SK-N-SH (cell line): ENCODE measurements at regions not wholly inside any gene's neighbourhood (a gene's known extent, or its start where the extent isn't known, plus 50 kb on each side); places are given as distances from the start of the nearest gene placed in this dataset.

Experiments
- CTCF ChIP-seq: fragments of 200-600 bp; sonication (generic); IDR thresholded peaks from 2 replicates; pipeline ENCODE4 v1.6.1; 2017; ENCODE audit warnings: antibody characterized with exemption, mild to moderate bottlenecking, moderate library complexity
- EP300 ChIP-seq, 2 experiments: IDR thresholded peaks; 2 replicates each; pipeline versions ENCODE4 v1.4.0 to v1.6.1; 2012; ENCODE audit warnings: borderline replicate concordance in 1 of 2, low read depth in 1 of 2, low read length in 1 of 2
- EZH2phosphoT487 ChIP-seq: fragments of 200-600 bp; sonication (generic); IDR thresholded peaks from 2 replicates; pipeline ENCODE4 v1.6.1; 2017; ENCODE audit warnings: low read depth, mixed run types, mild to moderate bottlenecking, antibody characterized with exemption, moderate library complexity, borderline replicate concordance
- MXI1 ChIP-seq: IDR thresholded peaks from 2 replicates; pipeline ENCODE4 v1.6.1; 2012; ENCODE audit warnings: mild to moderate bottlenecking, low read depth, low read length, improper control_type of control experiment
- NFIC ChIP-seq: IDR thresholded peaks from 2 replicates; pipeline ENCODE4 v1.4.0; 2012; ENCODE audit warnings: borderline replicate concordance
- REST ChIP-seq: IDR thresholded peaks from 2 replicates; pipeline ENCODE4 v1.6.1; 2012; ENCODE audit warnings: mild to moderate bottlenecking, low read depth, low read length, moderate library complexity
- SMC3 ChIP-seq: IDR thresholded peaks from 2 replicates; pipeline ENCODE4 v1.6.1; 2012; ENCODE audit warnings: low read depth, low read length, improper control_type of control experiment
- TEAD4 ChIP-seq: IDR thresholded peaks from 2 replicates; pipeline ENCODE4 v1.4.0; 2012; ENCODE audit warnings: mild to moderate bottlenecking, borderline replicate concordance; ENCODE audit not compliant: insufficient read depth
- USF2 ChIP-seq: fragments of 150-350 bp; IDR thresholded peaks from 2 replicates; pipeline ENCODE4 v1.6.1; 2017; ENCODE audit warnings: antibody characterized with exemption, low read length, low read depth, borderline replicate concordance

- TF ChIP-seq CTCF (peak; percentile 77), SMC3 (peak; percentile 67; the same call in 1 of the 2 replicates), REST (no peak), EZH2phosphoT487 (no peak), NFIC (no peak), MXI1 (no peak), EP300 (IDR thresholded peaks at IDR 0.05; ENCODE audit: borderline replicate concordance in 1 of 2, low read depth in 1 of 2, low read length in 1 of 2) (no peak), USF2 (no peak), TEAD4 (no peak)
These were observed 352.8 kb upstream of the KCNH7 start for GRCh38 chr2:163191372-163191771.
